ENCODE measurements at regions not wholly inside any gene's neighbourhood (a gene's known extent, or its start where the extent isn't known, plus 50 kb on each side); places are given as distances from the start of the nearest gene placed in this dataset.

GRCh38 chr5:135629666-135630065 is 50.9 kb upstream of the CXCL14 start:
- no peak for DNase-seq (ENCODE audit: low read depth, low spot score)

- peak; percentile 17 for DNase-seq (ENCODE audit: low read depth, low spot score)
Observed at GRCh38 chr5:135628771-135629563, 50.2 kb upstream of the CXCL14 start.
